OCI-LY1 (cell line): ENCODE measurements at regions not wholly inside any gene's neighbourhood (a gene's known extent, or its start where the extent isn't known, plus 50 kb on each side); places are given as distances from the start of the nearest gene placed in this dataset.
"Not testable (repeated sequence)": the region's sequence is repeated elsewhere in the genome, so short reads cannot be mapped to it uniquely, and the experiment has no call there.

Source experiments
- H2AFZ ChIP-seq: fragments of 200-600 bp; sonication (generic), shearing (Covaris generic); 2 replicates; pipeline ENCODE4 v1.6.0; 2014; ENCODE audit warnings: antibody characterized with exemption, mild to moderate bottlenecking, low read length
- H3F3A ChIP-seq: fragments of 200-600 bp; sonication (generic), shearing (Covaris generic); 2 replicates; pipeline ENCODE4 v1.6.0; 2014; ENCODE audit warnings: mild to moderate bottlenecking, antibody characterized with exemption, low read length, moderate library complexity; ENCODE audit not compliant: insufficient read depth
- H3K27ac ChIP-seq: fragments of 200-600 bp; sonication (generic); 2 replicates; pipeline ENCODE4 v1.5.1; 2014; ENCODE audit warnings: low read length, mixed run types, mild to moderate bottlenecking, low read depth; ENCODE audit not compliant: poor library complexity, severe bottlenecking
- H3K27me3 ChIP-seq: fragments of 200-600 bp; sonication (generic); 2 replicates; pipeline ENCODE4 v1.6.0; 2014; ENCODE audit warnings: antibody characterized with exemption, mild to moderate bottlenecking, low read length, moderate library complexity; ENCODE audit not compliant: insufficient read depth
- H3K36me3 ChIP-seq: fragments of 200-600 bp; sonication (generic); 2 replicates; pipeline ENCODE4 v1.6.1; 2014; ENCODE audit warnings: mild to moderate bottlenecking, antibody characterized with exemption, low read length, moderate library complexity, mixed read lengths; ENCODE audit not compliant: insufficient read depth
- H3K4me1 ChIP-seq: fragments of 200-600 bp; sonication (generic); 2 replicates; pipeline ENCODE4 v1.5.1; 2014; ENCODE audit warnings: mild to moderate bottlenecking, low read length, moderate library complexity; ENCODE audit not compliant: insufficient read depth, severe bottlenecking
- H3K4me2 ChIP-seq: fragments of 200-600 bp; sonication (generic), shearing (Covaris generic); 2 replicates; pipeline ENCODE4 v1.6.1; 2014; ENCODE audit warnings: low read length
- H3K4me3 ChIP-seq: fragments of 200-600 bp; sonication (generic); 2 replicates; pipeline ENCODE4 v1.5.1; 2014; ENCODE audit warnings: low read length, low read depth, mild to moderate bottlenecking, mixed read lengths; ENCODE audit not compliant: poor library complexity, severe bottlenecking
- H3K79me2 ChIP-seq: fragments of 200-600 bp; shearing (Covaris generic); 2 replicates; pipeline ENCODE4 v1.6.1; 2016; ENCODE audit warnings: mixed run types, low read length, mixed read lengths; ENCODE audit not compliant: insufficient read depth
- H3K9ac ChIP-seq: fragments of 200-600 bp; sonication (generic), shearing (Covaris generic); 2 replicates; pipeline ENCODE4 v1.6.1; 2014; ENCODE audit warnings: mild to moderate bottlenecking, low read length, mixed read lengths
- H3K9me2 ChIP-seq: fragments of 200-600 bp; sonication (generic), shearing (Covaris generic); 2 replicates; pipeline ENCODE4 v1.6.1; 2014; ENCODE audit warnings: low read depth, mild to moderate bottlenecking, low read length, mixed read lengths
- H3K9me3 ChIP-seq: fragments of 200-600 bp; shearing (Covaris generic); 2 replicates; pipeline ENCODE4 v1.6.1; 2014; ENCODE audit warnings: low read length, mixed read lengths
- H4K20me1 ChIP-seq: fragments of 200-600 bp; sonication (generic), shearing (Covaris generic); 2 replicates; pipeline ENCODE4 v1.6.0; 2016; ENCODE audit warnings: mild to moderate bottlenecking, low read length; ENCODE audit not compliant: insufficient read depth

GRCh38 chr7:73200518-73201099 lies 108.0 kb downstream of the NSUN5 start:
- not testable (repeated sequence) for H3K4me3 ChIP-seq, H3K27me3 ChIP-seq, H4K20me1 ChIP-seq, H3K27ac ChIP-seq, H3K4me2 ChIP-seq, H3K4me1 ChIP-seq, H2AFZ ChIP-seq, H3K9me3 ChIP-seq, H3K36me3 ChIP-seq, H3K79me2 ChIP-seq, H3K9me2 ChIP-seq, H3F3A ChIP-seq, H3K9ac ChIP-seq

- H3K27me3 ChIP-seq, H3K4me2 ChIP-seq, H3K4me3 ChIP-seq, H3K9me3 ChIP-seq, H3K9me2 ChIP-seq, H3K36me3 ChIP-seq, H3F3A ChIP-seq, H3K79me2 ChIP-seq, H3K4me1 ChIP-seq, H3K9ac ChIP-seq, H2AFZ ChIP-seq, H4K20me1 ChIP-seq, H3K27ac ChIP-seq: not testable (repeated sequence)
Observed at GRCh38 chr7:73193991-73194390, 108.2 kb upstream of the SPDYE9 start.

- H3K9ac ChIP-seq, H3K4me2 ChIP-seq, H3K9me3 ChIP-seq, H3K9me2 ChIP-seq, H3K27me3 ChIP-seq, H3K4me1 ChIP-seq, H2AFZ ChIP-seq, H4K20me1 ChIP-seq, H3F3A ChIP-seq, H3K27ac ChIP-seq, H3K36me3 ChIP-seq, H3K4me3 ChIP-seq, H3K79me2 ChIP-seq: not testable (repeated sequence)
Observed at GRCh38 chr7:73190483-73191155, 104.8 kb upstream of the SPDYE9 start.

GRCh38 chr7:73188287-73188686 lies 102.4 kb upstream of the SPDYE9 start:
- not testable (repeated sequence) for H2AFZ ChIP-seq, H4K20me1 ChIP-seq, H3K4me1 ChIP-seq, H3K27me3 ChIP-seq, H3K4me3 ChIP-seq, H3K9me2 ChIP-seq, H3K27ac ChIP-seq, H3F3A ChIP-seq, H3K9ac ChIP-seq, H3K4me2 ChIP-seq, H3K79me2 ChIP-seq, H3K36me3 ChIP-seq, H3K9me3 ChIP-seq

- not testable (repeated sequence) for H4K20me1 ChIP-seq, H3K9me2 ChIP-seq, H3K4me3 ChIP-seq, H3K79me2 ChIP-seq, H3F3A ChIP-seq, H3K4me1 ChIP-seq, H3K36me3 ChIP-seq, H3K4me2 ChIP-seq, H3K9ac ChIP-seq, H2AFZ ChIP-seq, H3K27ac ChIP-seq, H3K9me3 ChIP-seq, H3K27me3 ChIP-seq
Observed at GRCh38 chr7:73186589-73187309, 100.9 kb upstream of the SPDYE9 start.

- not testable (repeated sequence) for H3K4me3 ChIP-seq, H3K9me2 ChIP-seq, H3K9ac ChIP-seq, H3K79me2 ChIP-seq, H3F3A ChIP-seq, H3K4me1 ChIP-seq, H3K27ac ChIP-seq, H3K27me3 ChIP-seq, H3K9me3 ChIP-seq, H4K20me1 ChIP-seq, H3K36me3 ChIP-seq, H3K4me2 ChIP-seq, H2AFZ ChIP-seq
Observed at GRCh38 chr7:73176813-73177212, 91.0 kb upstream of the SPDYE9 start.

GRCh38 chr7:73175322-73175721 lies 89.5 kb upstream of the SPDYE9 start:
- not testable (repeated sequence) for H3K27ac ChIP-seq, H2AFZ ChIP-seq, H3K36me3 ChIP-seq, H3K4me2 ChIP-seq, H3K79me2 ChIP-seq, H3K9ac ChIP-seq, H4K20me1 ChIP-seq, H3K4me1 ChIP-seq, H3K27me3 ChIP-seq, H3K9me3 ChIP-seq, H3K9me2 ChIP-seq, H3K4me3 ChIP-seq, H3F3A ChIP-seq
